SK-N-SH (cell line): ENCODE measurements at regions not wholly inside any gene's neighbourhood (a gene's known extent, or its start where the extent isn't known, plus 50 kb on each side); places are given as distances from the start of the nearest gene placed in this dataset.
"Not testable (repeated sequence)": the region's sequence is repeated elsewhere in the genome, so short reads cannot be mapped to it uniquely, and the experiment has no call there.

ENCODE experiments used
- CTCF ChIP-seq: fragments of 200-600 bp; sonication (generic); IDR thresholded peaks from 2 replicates; pipeline ENCODE4 v1.6.1; 2017; ENCODE audit warnings: antibody characterized with exemption, mild to moderate bottlenecking, moderate library complexity
- EZH2phosphoT487 ChIP-seq: fragments of 200-600 bp; sonication (generic); IDR thresholded peaks from 2 replicates; pipeline ENCODE4 v1.6.1; 2017; ENCODE audit warnings: low read depth, mixed run types, mild to moderate bottlenecking, antibody characterized with exemption, moderate library complexity, borderline replicate concordance
- MAX ChIP-seq: IDR thresholded peaks from 2 replicates; pipeline ENCODE4 v1.4.0; 2012; ENCODE audit warnings: low read depth
- MEF2A ChIP-seq: IDR thresholded peaks from 2 replicates; pipeline ENCODE4 v1.4.0; 2012; ENCODE audit warnings: low read depth, borderline replicate concordance
- NRF1 ChIP-seq: IDR thresholded peaks from 2 replicates; pipeline ENCODE4 v1.6.1; 2012; ENCODE audit warnings: low read depth, mild to moderate bottlenecking, low read length
- POLR2AphosphoS5 ChIP-seq: IDR thresholded peaks from 2 replicates; pipeline ENCODE4 v1.6.1; 2012; ENCODE audit warnings: low read depth, low read length
- RAD21 ChIP-seq: IDR thresholded peaks from 2 replicates; pipeline ENCODE4 v1.6.1; 2012; ENCODE audit warnings: mild to moderate bottlenecking, low read length
- RFX5 ChIP-seq: IDR thresholded peaks from 2 replicates; pipeline ENCODE4 v1.6.1; 2012; ENCODE audit warnings: mild to moderate bottlenecking, improper control_type of control experiment, low read length
- SIN3A ChIP-seq: IDR thresholded peaks from 2 replicates; pipeline ENCODE4 v1.6.1; 2012; ENCODE audit warnings: low read depth, mild to moderate bottlenecking, low read length, moderate library complexity, borderline replicate concordance
- SMC3 ChIP-seq: IDR thresholded peaks from 2 replicates; pipeline ENCODE4 v1.6.1; 2012; ENCODE audit warnings: low read depth, low read length, improper control_type of control experiment
- TAF1 ChIP-seq: IDR thresholded peaks from 2 replicates; pipeline ENCODE4 v1.6.1; 2012; ENCODE audit warnings: low read depth, mild to moderate bottlenecking, low read length, moderate library complexity, borderline replicate concordance
- TEAD4 ChIP-seq: IDR thresholded peaks from 2 replicates; pipeline ENCODE4 v1.4.0; 2012; ENCODE audit warnings: mild to moderate bottlenecking, borderline replicate concordance; ENCODE audit not compliant: insufficient read depth
- ZBTB33 ChIP-seq: IDR thresholded peaks from 2 replicates; pipeline ENCODE4 v1.4.0; 2012; ENCODE audit warnings: low read depth, borderline replicate concordance
- TF ChIP-seq, protein P1 (sequence below): IDR thresholded peaks from 2 replicates; pipeline ENCODE4 v1.6.1; 2012; ENCODE audit warnings: mild to moderate bottlenecking, low read depth, low read length, moderate library complexity

DNA sequence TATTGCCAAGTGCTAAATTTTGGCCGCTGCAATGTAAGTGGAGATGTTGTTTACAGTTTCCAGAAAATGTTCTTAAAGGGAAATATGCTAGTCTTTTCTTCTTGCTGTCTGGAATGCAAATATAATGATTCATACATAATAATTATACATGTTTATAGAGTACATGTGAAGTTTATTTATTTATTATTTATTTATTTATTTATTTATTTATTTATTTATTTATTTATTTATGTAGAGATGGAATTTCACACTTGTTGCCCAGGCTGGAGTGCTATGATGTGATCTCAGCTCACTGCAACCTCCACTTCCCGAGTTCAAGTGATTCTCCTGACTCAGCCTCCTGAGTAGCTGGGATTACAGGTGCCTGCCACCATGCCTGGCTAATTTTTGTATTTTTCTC is 57.5 kb upstream of the INPP4B start:
- TF ChIP-seq CTCF, POLR2AphosphoS5, TAF1, ZBTB33, TEAD4, MEF2A, RAD21, RFX5, EZH2phosphoT487, SMC3, SIN3A, MAX, NRF1: not testable (repeated sequence)
- TF ChIP-seq, protein P1, sequence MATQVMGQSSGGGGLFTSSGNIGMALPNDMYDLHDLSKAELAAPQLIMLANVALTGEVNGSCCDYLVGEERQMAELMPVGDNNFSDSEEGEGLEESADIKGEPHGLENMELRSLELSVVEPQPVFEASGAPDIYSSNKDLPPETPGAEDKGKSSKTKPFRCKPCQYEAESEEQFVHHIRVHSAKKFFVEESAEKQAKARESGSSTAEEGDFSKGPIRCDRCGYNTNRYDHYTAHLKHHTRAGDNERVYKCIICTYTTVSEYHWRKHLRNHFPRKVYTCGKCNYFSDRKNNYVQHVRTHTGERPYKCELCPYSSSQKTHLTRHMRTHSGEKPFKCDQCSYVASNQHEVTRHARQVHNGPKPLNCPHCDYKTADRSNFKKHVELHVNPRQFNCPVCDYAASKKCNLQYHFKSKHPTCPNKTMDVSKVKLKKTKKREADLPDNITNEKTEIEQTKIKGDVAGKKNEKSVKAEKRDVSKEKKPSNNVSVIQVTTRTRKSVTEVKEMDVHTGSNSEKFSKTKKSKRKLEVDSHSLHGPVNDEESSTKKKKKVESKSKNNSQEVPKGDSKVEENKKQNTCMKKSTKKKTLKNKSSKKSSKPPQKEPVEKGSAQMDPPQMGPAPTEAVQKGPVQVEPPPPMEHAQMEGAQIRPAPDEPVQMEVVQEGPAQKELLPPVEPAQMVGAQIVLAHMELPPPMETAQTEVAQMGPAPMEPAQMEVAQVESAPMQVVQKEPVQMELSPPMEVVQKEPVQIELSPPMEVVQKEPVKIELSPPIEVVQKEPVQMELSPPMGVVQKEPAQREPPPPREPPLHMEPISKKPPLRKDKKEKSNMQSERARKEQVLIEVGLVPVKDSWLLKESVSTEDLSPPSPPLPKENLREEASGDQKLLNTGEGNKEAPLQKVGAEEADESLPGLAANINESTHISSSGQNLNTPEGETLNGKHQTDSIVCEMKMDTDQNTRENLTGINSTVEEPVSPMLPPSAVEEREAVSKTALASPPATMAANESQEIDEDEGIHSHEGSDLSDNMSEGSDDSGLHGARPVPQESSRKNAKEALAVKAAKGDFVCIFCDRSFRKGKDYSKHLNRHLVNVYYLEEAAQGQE: not testable (repeated sequence)
